Mucosa of rectum (tissue), 2 donors: ENCODE measurements at regions not wholly inside any gene's neighbourhood (a gene's known extent, or its start where the extent isn't known, plus 50 kb on each side); places are given as distances from the start of the nearest gene placed in this dataset.
A peak's percentile ranks its signal among the peaks of the same experiment; 100 is the strongest.

Source experiments
- H3K27ac ChIP-seq, 2 donors: one replicate each; pipeline ENCODE4 v1.7.0; 2013; ENCODE audit warnings: inconsistent platforms in 2 of 2, low read depth in 2 of 2, low read length in 2 of 2
- H3K27me3 ChIP-seq, 2 donors: one replicate each; pipeline ENCODE4 v1.7.0; 2013; ENCODE audit warnings: low read length in 2 of 2; ENCODE audit not compliant: control insufficient read depth in 2 of 2, insufficient read depth in 2 of 2
- H3K36me3 ChIP-seq, 2 donors: one replicate each; pipeline ENCODE4 v1.7.0; 2013; ENCODE audit warnings: low read length in 2 of 2; ENCODE audit not compliant: control insufficient read depth in 2 of 2, insufficient read depth in 2 of 2
- H3K4me1 ChIP-seq, 2 donors: one replicate each; pipeline ENCODE4 v1.7.0; 2013; ENCODE audit warnings: low read length in 2 of 2, mild to moderate bottlenecking in 1 of 2; ENCODE audit not compliant: control insufficient read depth in 2 of 2, insufficient read depth in 2 of 2
- H3K4me3 ChIP-seq, 2 donors: one replicate each; pipeline ENCODE4 v1.7.0; 2013; ENCODE audit warnings: low read length in 2 of 2
- H3K9ac ChIP-seq, 2 donors: one replicate each; pipeline ENCODE4 v1.7.0; 2013; ENCODE audit warnings: low read length in 2 of 2, low read depth in 1 of 2, mild to moderate bottlenecking in 1 of 2
- H3K9me3 ChIP-seq, 2 donors: one replicate each; pipeline ENCODE4 v1.7.0; 2013; ENCODE audit warnings: low read length in 2 of 2; ENCODE audit not compliant: control insufficient read depth in 2 of 2
- donor health status: healthy.
- donor health status: Normal muscosa, but diverticular disease.

DNA sequence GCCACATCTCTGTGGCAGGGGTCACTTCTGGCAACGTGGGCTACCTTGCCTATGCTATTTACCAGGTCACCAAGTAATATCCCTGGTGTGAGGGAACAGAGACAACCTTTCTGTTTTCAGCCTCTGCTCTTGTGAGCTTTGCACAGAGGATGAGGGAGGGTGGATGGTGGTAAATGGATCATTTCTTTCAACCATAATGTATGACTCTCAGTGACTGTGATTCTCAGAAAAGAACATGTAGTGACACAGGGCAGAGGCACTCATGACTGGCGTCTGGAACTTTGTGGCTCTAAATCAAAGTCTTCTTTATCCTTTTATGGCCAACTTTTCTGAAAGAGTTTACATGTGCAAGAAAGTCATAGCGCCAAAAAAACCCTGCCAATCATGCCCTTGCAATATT lies 153.5 kb upstream of the USP24 start:
- no peak overlapping the region for H3K9ac ChIP-seq
- H3K4me3 ChIP-seq = no peak overlapping the region
- H3K9me3 ChIP-seq = no peaks in the 10 kb centered on the region
- H3K27ac ChIP-seq = no peak overlapping the region
- peaks cover 0 to 5% of the 10 kb centered on the region in 2 donors for H3K27me3 ChIP-seq
- no peaks in the 10 kb centered on the region for H3K4me1 ChIP-seq
- H3K36me3 ChIP-seq = no peaks in the 10 kb centered on the region

DNA sequence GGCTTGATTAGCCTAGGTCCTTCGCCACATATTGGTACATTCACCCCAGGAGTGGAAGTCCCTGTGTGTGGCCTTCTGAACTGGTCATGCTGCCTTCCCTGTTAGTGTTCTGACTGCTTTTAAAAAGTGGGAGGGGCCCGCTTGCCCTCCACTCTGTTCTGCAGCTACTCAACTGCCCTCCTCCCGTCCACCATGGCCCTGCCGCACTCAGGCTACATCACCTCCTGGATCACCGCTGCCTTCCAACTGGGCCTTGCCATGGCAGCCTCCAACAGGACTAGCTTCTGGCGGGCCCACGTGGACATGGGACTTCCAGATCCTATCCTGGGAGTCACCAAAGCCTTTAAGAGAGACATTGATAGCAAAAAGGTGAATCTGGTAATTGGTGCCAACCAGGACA lies 152.1 kb upstream of the USP24 start:
- Histone ChIP-seq H3K4me3 (no peak overlapping the region), H3K27me3 (peaks cover 0 to 5% of the 10 kb centered on the region in 2 donors), H3K27ac (no peak overlapping the region), H3K36me3 (no peaks in the 10 kb centered on the region), H3K9me3 (no peaks in the 10 kb centered on the region), H3K4me1 (peaks cover 0 to 5% of the 10 kb centered on the region in 2 donors), H3K9ac (no peak overlapping the region)

DNA sequence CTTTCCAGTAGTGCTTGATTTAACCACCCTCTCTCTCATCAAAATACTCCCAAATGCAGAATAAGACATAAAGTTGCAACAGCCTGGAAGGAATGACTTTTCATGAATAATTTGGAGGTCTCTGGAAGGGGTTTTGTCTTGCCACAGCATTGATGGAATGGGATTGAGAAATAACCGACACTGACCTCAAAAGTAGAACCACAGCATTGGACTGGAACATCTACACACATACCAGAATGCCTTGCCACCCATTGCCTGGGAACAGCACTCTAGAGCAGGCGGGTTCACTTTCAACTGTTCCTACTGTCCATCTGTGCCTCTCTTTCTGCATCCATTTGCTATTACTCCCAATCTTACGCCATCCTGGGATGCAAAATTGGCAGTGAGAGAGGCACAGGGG lies 149.1 kb upstream of the USP24 start:
- no peak overlapping the region for H3K27ac ChIP-seq
- peaks cover 0 to 5% of the 10 kb centered on the region in 2 donors for H3K4me1 ChIP-seq
- no peaks in the 10 kb centered on the region for H3K9me3 ChIP-seq
- no peaks in the 10 kb centered on the region for H3K36me3 ChIP-seq
- no peak overlapping the region for H3K4me3 ChIP-seq
- H3K27me3 ChIP-seq = no peaks in the 10 kb centered on the region
- H3K9ac ChIP-seq = no peak overlapping the region

DNA sequence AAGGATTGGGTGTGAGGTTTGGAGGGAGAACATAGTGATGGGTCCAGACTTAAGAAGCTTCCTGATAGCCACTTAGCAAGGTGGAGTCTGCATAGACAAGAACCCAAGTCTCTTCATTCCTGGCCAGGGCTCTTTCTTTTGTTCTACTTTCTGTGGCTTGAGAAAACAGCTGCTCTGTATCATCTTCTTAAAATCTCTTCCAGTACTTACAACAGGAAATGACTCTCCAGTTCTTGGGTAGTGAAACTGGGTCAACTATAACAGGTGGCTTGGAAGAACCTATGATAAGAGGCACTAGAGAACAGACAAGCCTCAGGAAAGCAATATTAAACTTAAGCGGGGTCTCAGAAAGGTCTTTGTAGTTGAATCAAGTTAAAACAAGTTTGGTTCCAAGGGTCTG lies 148.1 kb upstream of the USP24 start:
- H3K4me3 ChIP-seq = no peak overlapping the region

DNA sequence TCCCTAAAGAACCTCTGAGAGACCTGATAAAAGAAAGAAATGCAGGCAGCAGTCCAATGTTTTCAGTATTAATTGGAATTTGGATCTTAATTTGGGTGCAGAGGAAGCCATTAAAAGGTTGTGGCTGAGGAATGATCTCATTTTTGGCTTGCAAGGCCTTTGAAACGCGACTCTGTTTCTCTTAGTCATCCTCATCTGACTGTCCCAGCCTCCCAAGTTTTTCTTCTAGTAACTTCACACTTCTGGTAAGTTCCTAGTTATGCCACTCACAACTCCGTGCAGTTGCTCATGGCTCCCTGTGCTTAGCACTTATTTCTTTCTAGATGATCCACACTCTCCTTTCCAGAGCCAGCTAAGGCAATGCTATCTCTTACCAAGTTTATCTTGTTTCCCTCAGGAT lies 147.4 kb upstream of the USP24 start:
- Histone ChIP-seq H3K9me3 (no peaks in the 10 kb centered on the region), H3K36me3 (no peaks in the 10 kb centered on the region), H3K27me3 (no peaks in the 10 kb centered on the region), H3K4me3 (no peak overlapping the region), H3K27ac (peak overlapping the region in 1 of 2 donors; percentile 45), H3K4me1 (peaks cover 0 to 5% of the 10 kb centered on the region in 2 donors), H3K9ac (no peak overlapping the region)

More for the DNA sequence above, 148.1 kb upstream of the USP24 start:
- Histone ChIP-seq H3K9me3 (no peaks in the 10 kb centered on the region), H3K27ac (peak overlapping the region; percentile 32 to 45), H3K4me1 (peaks cover 0 to 5% of the 10 kb centered on the region in 2 donors), H3K27me3 (no peaks in the 10 kb centered on the region), H3K9ac (no peak overlapping the region), H3K36me3 (no peaks in the 10 kb centered on the region)

DNA sequence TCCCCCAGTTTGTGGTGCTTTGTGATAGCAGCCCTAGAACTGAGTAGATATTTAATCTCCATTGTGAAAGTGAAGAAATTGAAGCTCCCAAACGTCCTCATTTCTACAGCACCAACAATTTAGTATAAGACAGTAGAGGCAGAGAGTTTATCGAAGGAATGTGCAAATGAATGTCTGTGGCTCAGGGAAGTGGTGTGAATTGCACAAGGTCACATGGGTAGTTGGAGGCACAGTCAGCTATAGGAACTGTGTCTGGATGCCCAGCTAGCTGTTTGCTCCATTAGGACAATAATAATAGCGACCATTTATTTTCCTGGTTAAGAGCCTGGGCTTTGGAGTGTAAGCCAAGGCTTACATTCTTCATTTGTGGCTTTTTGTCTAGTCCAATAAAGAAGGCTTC lies 144.4 kb upstream of the USP24 start:
- Histone ChIP-seq H3K36me3 (no peaks in the 10 kb centered on the region), H3K9me3 (no peaks in the 10 kb centered on the region), H3K27ac (no peak overlapping the region), H3K9ac (no peak overlapping the region), H3K27me3 (no peaks in the 10 kb centered on the region), H3K4me1 (peaks cover 0 to 5% of the 10 kb centered on the region in 2 donors), H3K4me3 (no peak overlapping the region)

DNA sequence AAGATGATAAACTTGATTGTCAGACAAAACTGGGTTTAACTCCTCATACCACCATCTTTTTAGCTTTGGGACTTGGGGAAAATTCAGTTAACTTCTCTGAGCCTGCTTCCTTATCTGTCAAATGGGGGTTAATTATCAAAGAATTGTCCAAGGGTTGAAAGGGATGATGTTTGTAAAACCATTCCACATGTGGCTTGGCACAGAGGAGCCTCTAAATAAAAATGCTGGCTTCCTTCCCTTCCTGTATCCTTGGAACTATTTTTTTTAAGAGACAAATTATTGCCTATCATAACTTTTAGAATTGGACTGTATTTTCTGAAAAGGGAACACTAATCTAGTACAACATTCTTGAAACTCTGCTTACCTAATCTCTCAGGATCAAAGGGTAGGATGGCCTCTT lies 143.4 kb upstream of the USP24 start:
- Histone ChIP-seq H3K36me3 (no peaks in the 10 kb centered on the region), H3K27me3 (no peaks in the 10 kb centered on the region), H3K4me3 (no peak overlapping the region), H3K9me3 (no peaks in the 10 kb centered on the region), H3K9ac (no peak overlapping the region), H3K27ac (no peak overlapping the region), H3K4me1 (peaks cover 0 to 5% of the 10 kb centered on the region in 2 donors)

DNA sequence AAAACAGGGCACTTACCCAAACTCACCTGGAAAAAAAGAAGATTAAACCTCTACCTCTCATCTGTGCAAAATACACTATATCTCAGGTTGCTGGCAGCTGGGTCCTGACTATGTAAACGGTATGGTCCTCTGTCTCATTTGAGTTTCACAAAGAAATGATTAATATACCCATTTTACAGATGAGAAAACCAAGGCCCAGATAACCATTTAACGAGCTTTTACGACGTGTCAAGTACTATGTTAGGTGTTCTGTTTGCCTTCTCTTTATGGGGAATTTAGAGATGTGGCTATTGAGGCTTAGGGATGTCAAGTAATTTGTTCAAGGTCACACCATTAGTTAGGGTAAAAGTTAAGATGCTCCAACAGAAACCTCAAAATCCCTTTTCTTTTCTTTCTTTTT lies 140.4 kb upstream of the USP24 start:
- Histone ChIP-seq H3K4me3 (no peak overlapping the region), H3K4me1 (no peaks in the 10 kb centered on the region), H3K9ac (no peak overlapping the region), H3K36me3 (no peaks in the 10 kb centered on the region), H3K27ac (no peak overlapping the region), H3K27me3 (no peaks in the 10 kb centered on the region), H3K9me3 (no peaks in the 10 kb centered on the region)

DNA sequence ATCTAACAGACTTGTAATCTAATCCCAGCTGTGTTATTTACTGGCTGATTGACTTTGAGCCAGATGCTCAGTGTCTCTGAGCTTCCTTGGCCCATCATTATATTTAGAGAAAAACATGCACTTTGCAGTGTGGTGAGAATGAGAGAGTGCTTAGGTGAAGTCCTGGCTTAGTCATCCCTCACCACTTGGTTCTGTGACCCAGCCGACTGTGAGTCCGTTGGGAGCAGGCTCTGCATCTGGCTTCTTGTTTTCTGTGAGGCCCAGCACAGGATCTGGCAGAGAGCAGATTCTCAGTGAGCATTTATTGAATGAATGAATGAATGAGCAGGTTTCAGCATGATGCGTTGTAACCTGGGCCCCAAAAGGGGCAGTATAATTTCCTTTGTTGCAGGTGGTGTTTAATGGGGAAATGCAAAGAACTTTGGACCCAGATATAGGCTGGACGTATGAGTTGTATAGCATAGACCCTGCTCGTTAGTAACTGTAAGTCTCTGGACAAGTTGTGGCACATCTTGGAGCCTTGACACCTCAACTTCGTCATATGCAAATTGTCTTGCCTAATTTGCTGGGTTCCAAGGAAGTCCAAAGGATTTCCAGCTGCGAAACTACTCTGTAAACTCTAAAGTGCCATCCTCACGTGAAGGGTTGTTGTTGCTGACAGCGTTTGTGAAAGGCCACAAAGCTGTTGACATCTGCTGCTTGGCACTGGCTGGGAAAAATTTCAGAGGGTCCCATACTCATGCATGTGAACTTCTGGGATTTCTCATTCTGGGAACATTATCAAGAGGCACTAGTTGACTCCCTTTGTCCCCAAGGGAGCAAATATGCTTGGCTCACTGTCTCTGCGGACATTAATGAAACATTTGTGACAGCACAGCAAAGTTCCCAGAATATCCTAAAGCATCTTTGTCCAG lies 138.8 kb upstream of the USP24 start:
- Histone ChIP-seq H3K4me1 (no peaks in the 10 kb centered on the region), H3K9ac (no peak overlapping the region), H3K27ac (no peak overlapping the region), H3K4me3 (no peak overlapping the region), H3K36me3 (no peaks in the 10 kb centered on the region), H3K27me3 (no peaks in the 10 kb centered on the region), H3K9me3 (no peaks in the 10 kb centered on the region)

DNA sequence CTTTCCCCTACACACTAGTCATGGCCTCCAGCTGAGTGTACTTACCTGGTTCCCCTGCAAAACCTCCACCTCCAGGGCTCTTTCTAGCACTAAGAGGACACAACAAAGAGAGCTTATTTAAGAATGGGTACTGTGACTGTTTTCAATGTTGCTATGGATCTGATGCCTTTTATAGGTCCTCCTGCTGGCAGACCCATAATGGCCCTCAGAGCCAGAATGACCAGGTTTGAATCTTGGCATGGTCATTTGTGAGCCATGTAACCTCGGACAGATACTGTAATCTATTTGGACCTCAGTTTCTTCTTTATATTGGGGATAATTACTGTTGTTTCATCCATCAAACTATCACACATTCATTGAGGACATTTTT lies 137.6 kb upstream of the USP24 start:
- Histone ChIP-seq H3K9me3 (no peaks in the 10 kb centered on the region), H3K27me3 (no peaks in the 10 kb centered on the region), H3K4me3 (no peak overlapping the region), H3K36me3 (no peaks in the 10 kb centered on the region), H3K4me1 (no peaks in the 10 kb centered on the region), H3K9ac (no peak overlapping the region), H3K27ac (no peak overlapping the region)
